Astrocyte of the cerebellum (primary cell): ENCODE measurements at regions not wholly inside any gene's neighbourhood (a gene's known extent, or its start where the extent isn't known, plus 50 kb on each side); places are given as distances from the start of the nearest gene placed in this dataset.

Source experiments
- DNase-seq: peaks from one replicate; pipeline ENCODE4 v3.0.0-alpha.2; 2011; ENCODE audit warnings: low read depth
- H3K4me3 ChIP-seq: 2 replicates; pipeline ENCODE4 v1.5.1; 2011; ENCODE audit warnings: mild to moderate bottlenecking, low read depth, low read length, moderate library complexity
- in situ Hi-C: cut with HindIII; loops from 2 replicates; pipeline ENCODE4 v1.10.0; 2017; ENCODE audit warnings: low sequenced_read_pairs
- TF ChIP-seq, protein P1 (sequence below): IDR thresholded peaks from 2 replicates; pipeline ENCODE4 v1.5.1; 2012; ENCODE audit warnings: low read length, low read depth, moderate library complexity, mild to moderate bottlenecking; ENCODE audit errors: missing control alignments

DNA sequence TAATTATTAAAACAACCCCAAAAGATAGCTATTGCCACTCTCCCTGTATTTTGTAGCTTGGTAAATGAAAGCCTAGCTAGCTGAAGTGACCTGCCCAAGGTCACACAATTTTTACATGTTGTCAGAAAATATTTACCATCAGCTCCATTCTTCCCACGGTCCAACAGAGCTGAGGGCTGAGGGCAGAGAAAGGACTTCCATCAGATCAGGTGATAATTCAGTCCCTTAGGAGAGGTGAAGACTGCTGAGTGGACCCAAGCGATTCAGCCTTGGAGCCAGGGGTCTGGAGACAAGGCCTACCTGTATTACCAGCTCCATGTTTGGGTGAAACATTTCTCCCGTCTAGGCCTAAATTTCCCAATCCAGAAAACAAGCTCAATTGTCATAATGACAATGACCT is 149.5 kb upstream of the TSHZ3 start:
- in situ Hi-C loops = no loop called here
- no peak for DNase-seq
- no peak overlapping the region for H3K4me3 ChIP-seq
- TF ChIP-seq, protein P1, sequence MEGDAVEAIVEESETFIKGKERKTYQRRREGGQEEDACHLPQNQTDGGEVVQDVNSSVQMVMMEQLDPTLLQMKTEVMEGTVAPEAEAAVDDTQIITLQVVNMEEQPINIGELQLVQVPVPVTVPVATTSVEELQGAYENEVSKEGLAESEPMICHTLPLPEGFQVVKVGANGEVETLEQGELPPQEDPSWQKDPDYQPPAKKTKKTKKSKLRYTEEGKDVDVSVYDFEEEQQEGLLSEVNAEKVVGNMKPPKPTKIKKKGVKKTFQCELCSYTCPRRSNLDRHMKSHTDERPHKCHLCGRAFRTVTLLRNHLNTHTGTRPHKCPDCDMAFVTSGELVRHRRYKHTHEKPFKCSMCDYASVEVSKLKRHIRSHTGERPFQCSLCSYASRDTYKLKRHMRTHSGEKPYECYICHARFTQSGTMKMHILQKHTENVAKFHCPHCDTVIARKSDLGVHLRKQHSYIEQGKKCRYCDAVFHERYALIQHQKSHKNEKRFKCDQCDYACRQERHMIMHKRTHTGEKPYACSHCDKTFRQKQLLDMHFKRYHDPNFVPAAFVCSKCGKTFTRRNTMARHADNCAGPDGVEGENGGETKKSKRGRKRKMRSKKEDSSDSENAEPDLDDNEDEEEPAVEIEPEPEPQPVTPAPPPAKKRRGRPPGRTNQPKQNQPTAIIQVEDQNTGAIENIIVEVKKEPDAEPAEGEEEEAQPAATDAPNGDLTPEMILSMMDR = no peak

- in situ Hi-C loops = no loop called here
- TF ChIP-seq, protein P1 = no peak
- no peak for DNase-seq
- H3K4me3 ChIP-seq = no peak overlapping the region
Observed at GRCh38 chr19:31499281-31500196, 150.3 kb upstream of the TSHZ3 start.

DNA sequence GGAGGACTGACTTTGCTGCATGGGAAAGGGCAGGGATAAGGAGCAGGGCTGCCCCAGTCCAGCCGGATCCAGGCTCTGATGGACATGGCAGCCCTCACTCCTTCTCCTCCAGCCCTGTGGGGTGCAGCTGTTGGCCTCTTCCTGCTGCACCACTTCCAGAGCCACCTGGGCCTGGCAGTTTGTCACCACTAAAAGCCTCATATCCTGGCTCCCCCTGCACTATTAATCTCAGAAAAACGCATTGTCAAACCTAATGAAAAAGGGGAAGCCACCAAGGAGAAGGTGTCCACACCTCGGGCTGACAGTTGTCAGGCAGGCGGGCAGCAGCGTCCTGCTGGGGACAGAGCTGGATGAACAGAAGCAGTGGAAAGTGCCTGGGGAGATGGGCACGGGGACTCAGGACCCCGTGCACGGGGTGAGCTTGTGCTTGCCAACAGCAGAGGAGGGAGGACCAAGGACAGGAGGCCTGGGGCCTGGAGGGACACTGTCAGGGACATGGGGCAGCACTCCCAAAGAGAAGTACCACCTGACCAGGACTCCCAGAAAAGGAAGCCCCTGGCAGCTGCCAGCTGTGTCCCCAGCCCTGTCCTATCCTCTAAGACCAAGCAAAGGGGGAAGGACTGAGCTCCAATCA is 151.1 kb upstream of the TSHZ3 start:
- TF ChIP-seq, protein P1 = no peak
- no peak for DNase-seq
- no peak overlapping the region for H3K4me3 ChIP-seq
- in situ Hi-C loops = no loop called here

DNA sequence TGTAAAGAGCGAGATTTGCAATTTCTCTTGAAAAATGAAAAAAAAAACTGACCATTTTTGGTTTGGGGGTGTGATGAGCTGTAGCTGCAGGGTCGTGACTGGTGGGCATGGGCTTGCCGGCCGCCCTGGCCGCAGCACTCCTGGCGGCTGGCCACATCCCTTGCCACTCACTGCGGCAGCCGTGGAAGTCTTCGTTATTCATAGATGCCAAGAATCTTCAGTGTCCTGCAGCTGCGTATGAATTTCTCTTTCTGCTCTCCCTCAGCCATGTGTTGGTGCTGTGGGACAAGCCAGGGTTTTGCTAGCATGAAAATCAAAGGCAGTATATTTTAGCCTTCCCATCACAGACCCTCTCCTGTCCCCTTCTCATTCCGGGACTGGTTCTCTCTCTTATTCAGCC is 151.7 kb upstream of the TSHZ3 start:
- no peak overlapping the region for H3K4me3 ChIP-seq
- TF ChIP-seq, protein P1 = no peak
- in situ Hi-C loops = no loop called here
- DNase-seq = no peak

- in situ Hi-C loops = no loop called here
- DNase-seq = no peak
- TF ChIP-seq, protein P1 = no peak
- H3K4me3 ChIP-seq = no peak overlapping the region
Observed at GRCh38 chr19:31501427-31502195, 152.4 kb upstream of the TSHZ3 start.

DNA sequence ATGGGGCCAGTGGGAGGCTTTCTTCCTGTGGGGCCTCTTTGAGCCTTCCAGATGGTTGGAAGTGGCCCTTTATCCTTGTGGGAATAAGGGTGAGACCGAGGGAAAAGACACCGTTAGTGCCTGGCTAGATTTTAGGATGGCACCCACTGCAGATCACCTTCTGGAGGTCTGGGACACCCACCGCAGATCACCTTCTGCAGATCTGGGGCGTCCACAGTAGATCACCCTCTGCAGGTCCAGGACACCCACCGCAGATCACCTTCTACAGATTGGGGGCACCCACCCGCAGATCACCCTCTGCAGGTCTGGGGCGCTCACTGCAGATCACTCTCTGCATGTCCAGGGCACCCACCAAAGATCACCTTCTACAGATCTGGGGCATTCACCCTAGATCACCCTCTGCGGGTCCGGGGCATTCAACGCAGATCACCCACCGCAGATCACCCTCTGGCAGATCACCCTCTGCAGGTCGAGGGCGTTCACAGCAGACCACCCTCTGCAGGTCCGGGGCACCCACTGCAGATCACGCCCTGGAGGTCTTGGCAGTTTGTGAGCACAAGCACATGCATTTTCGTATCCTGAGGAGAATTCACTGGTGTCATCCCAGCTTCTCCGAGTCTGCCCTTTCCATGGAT is 153.4 kb upstream of the TSHZ3 start:
- no peak for DNase-seq
- no peak overlapping the region for H3K4me3 ChIP-seq
- in situ Hi-C loops = no loop called here
- TF ChIP-seq, protein P1 = no peak
